Ovary (tissue), 7 donors: ENCODE measurements at regions not wholly inside any gene's neighbourhood (a gene's known extent, or its start where the extent isn't known, plus 50 kb on each side); places are given as distances from the start of the nearest gene placed in this dataset.

Experiments
- DNase-seq, 5 donors: peaks; one replicate each; pipeline ENCODE4 v3.0.0-alpha.2; 2019 to 2020
- H3K27ac ChIP-seq, 2 donors: fragments of 200-600 bp; one replicate each; pipeline versions ENCODE4 v1.5.1 to v1.8.0; 2019 to 2022
- H3K27me3 ChIP-seq: fragments of 200-600 bp; one replicate; pipeline ENCODE4 v1.8.0; 2022
- H3K36me3 ChIP-seq: fragments of 200-600 bp; sonication (generic); one replicate; pipeline ENCODE4 v1.5.1; 2019
- H3K4me1 ChIP-seq: one replicate; pipeline ENCODE4 v1.8.1; 2013; ENCODE audit warnings: mild to moderate bottlenecking, moderate library complexity; ENCODE audit not compliant: insufficient read depth
- H3K4me3 ChIP-seq: fragments of 200-600 bp; sonication (generic); one replicate; pipeline ENCODE4 v1.5.1; 2017
- H3K9me3 ChIP-seq, 2 donors: fragments of 200-600 bp in 1 of 2; sonication (generic) in 1 of 2; one replicate each; pipeline versions ENCODE4 v1.5.1 to v1.8.1; 2013 to 2019; ENCODE audit warnings: mild to moderate bottlenecking in 1 of 2, moderate library complexity in 1 of 2
- CTCF ChIP-seq, 3 donors: fragments of 450-650 bp in 2 of 3; fragments of 200-600 bp in 1 of 3; IDR thresholded peaks; one replicate each; pipeline versions ENCODE4 v1.5.1 to v1.8.0; 2016 to 2022; ENCODE audit warnings: antibody characterized with exemption in 3 of 3, mild to moderate bottlenecking in 1 of 3
- EP300 ChIP-seq: sonication (generic); formaldehyde crosslinking; IDR thresholded peaks from one replicate; pipeline ENCODE4 v1.6.1; 2017; ENCODE audit warnings: antibody characterized with exemption
- POLR2A ChIP-seq: fragments of 450-650 bp; IDR thresholded peaks from one replicate; pipeline ENCODE4 v1.6.1; 2017; ENCODE audit warnings: antibody characterized with exemption, mild to moderate bottlenecking, moderate library complexity
- WGBS, 3 donors: extraction: QIAGEN DNeasy Blood & Tissue Kit in 1 of 3; methylation state at CpG; one replicate each; pipeline versions ENCODE4 v1.1.5 to v1.1.7; 2013 to 2017; 5-methylcytosine and 5-hydroxymethylcytosine counted together
- intact Hi-C, 4 donors: fragments of 100-400 bp; cut with DNase I; formaldehyde crosslinking; loops; one replicate each; pipeline versions ENCODE4 v1.11.0 to v1.15.1; 2022 to 2023
- donor health status: DM: no; HTN: no; CAD: no; lungs with moderate emphysema.
- donor health status: DM: no; HTN: no; CAD: no.
- donor health status: Bipolar disorder and iron deficiency.
- donor health status: DM: no; HTN: no; CAD: no.
- donor health status: DM: yes; HTN: yes; CAD: no.

GRCh38 chr14:95417492-95417891, 97.8 kb upstream of the CLMN start:
- H3K4me1 ChIP-seq = no peaks in the 10 kb centered on the region
- 87 to 90% (median 89%) methylated on average over 7 of the region's 7 CpGs for WGBS, 3 donors
- intact Hi-C loops = no loop called here
- no peak overlapping the region for H3K27ac ChIP-seq
- no peak overlapping the region for H3K4me3 ChIP-seq
- H3K9me3 ChIP-seq = no peaks in the 10 kb centered on the region
- DNase-seq = no peak
- no peak for TF ChIP-seq CTCF (IDR thresholded peaks at IDR 0.05)
- no peak for TF ChIP-seq EP300
- TF ChIP-seq POLR2A = no peak
- H3K27me3 ChIP-seq = no peaks in the 10 kb centered on the region
- no peaks in the 10 kb centered on the region for H3K36me3 ChIP-seq

- DNase-seq = no peak
- no peaks in the 10 kb centered on the region for H3K36me3 ChIP-seq
These were observed 96.3 kb upstream of the CLMN start for GRCh38 chr14:95415993-95416392.

GRCh38 chr14:95413289-95414215, 93.8 kb upstream of the CLMN start:
- intact Hi-C loops = no loop called here
- H3K27ac ChIP-seq = no peak overlapping the region

More at GRCh38 chr14:95415993-95416392, 96.3 kb upstream of the CLMN start:
- WGBS, 3 donors = 84 to 95% (median 93%) methylated on average over 8 of the region's 8 CpGs
- Histone ChIP-seq H3K9me3 (no peaks in the 10 kb centered on the region), H3K4me3 (no peak overlapping the region), H3K27me3 (no peaks in the 10 kb centered on the region), H3K27ac (no peak overlapping the region), H3K4me1 (no peaks in the 10 kb centered on the region)
- intact Hi-C loops = no loop called here
- TF ChIP-seq POLR2A = no peak

GRCh38 chr14:95410838-95411237, 91.1 kb upstream of the CLMN start:
- H3K36me3 ChIP-seq = no peaks in the 10 kb centered on the region
- no peak overlapping the region for H3K4me3 ChIP-seq
- no peak for DNase-seq
- 48 to 95% (median 71%) methylated on average over 2 of the region's 2 CpGs for WGBS, 3 donors
- intact Hi-C loops = no loop called here
- H3K27me3 ChIP-seq = no peaks in the 10 kb centered on the region
- H3K9me3 ChIP-seq = no peaks in the 10 kb centered on the region
- TF ChIP-seq POLR2A = no peak
- no peak for TF ChIP-seq EP300
- TF ChIP-seq CTCF (IDR thresholded peaks at IDR 0.05) = no peak
- H3K4me1 ChIP-seq = no peaks in the 10 kb centered on the region
- H3K27ac ChIP-seq = no peak overlapping the region

More at GRCh38 chr14:95413289-95414215, 93.8 kb upstream of the CLMN start:
- TF ChIP-seq CTCF (IDR thresholded peaks at IDR 0.05) (no peak), EP300 (no peak), POLR2A (no peak)
- Histone ChIP-seq H3K4me1 (no peaks in the 10 kb centered on the region), H3K27me3 (no peaks in the 10 kb centered on the region), H3K9me3 (no peaks in the 10 kb centered on the region), H3K36me3 (no peaks in the 10 kb centered on the region), H3K4me3 (no peak overlapping the region)
- no peak for DNase-seq
- 57 to 71% (median 60%) methylated on average over 11 of the region's 11 CpGs for WGBS, 3 donors
